CD4-positive, alpha-beta T cell (primary cell): ENCODE measurements at regions not wholly inside any gene's neighbourhood (a gene's known extent, or its start where the extent isn't known, plus 50 kb on each side); places are given as distances from the start of the nearest gene placed in this dataset.

Experiments used
- ATAC-seq: fragments of 200-7000 bp; cut with Tn5 transposase; one replicate; pipeline ENCODE4 v1.10.0; 2022; ENCODE audit warnings: mild to moderate bottlenecking; ENCODE audit not compliant: poor library complexity
- CTCF ChIA-PET: fragments of 350-600 bp; sonication (Branson Sonifier 250); formaldehyde crosslinking; loops from one replicate; lab custom pipeline; 2021; ENCODE audit warnings: antibody characterized with exemption, inconsistent platforms; lab: Charles Lee
- POLR2A ChIA-PET: fragments of 350-600 bp; sonication (Branson Sonifier 250); formaldehyde crosslinking; loops from one replicate; lab custom pipeline; 2021; ENCODE audit warnings: antibody characterized with exemption, inconsistent platforms; lab: Charles Lee
- DNase-seq, 14 experiments: peaks; one replicate each; pipeline ENCODE4 v3.0.0-alpha.2; 2013 to 2020; ENCODE audit warnings: mixed read lengths in 2 of 14
- H3K27ac ChIP-seq, 2 donors: one replicate each; pipeline versions ENCODE4 v1.5.1 to v1.7.0; 2013; ENCODE audit warnings: low read length in 2 of 2, low read depth in 1 of 2, mild to moderate bottlenecking in 1 of 2
- H3K27me3 ChIP-seq, 2 experiments: 1 replicate in 1 of 2; 2 replicates in 1 of 2; pipeline versions ENCODE4 v1.6.1 to v1.7.0; 2013; ENCODE audit warnings: low read length in 2 of 2, control low read depth in 1 of 2, mild to moderate bottlenecking in 1 of 2, moderate library complexity in 1 of 2; ENCODE audit not compliant: insufficient read depth in 2 of 2, control insufficient read depth in 1 of 2
- H3K36me3 ChIP-seq: one replicate; pipeline ENCODE4 v1.6.1; 2013; ENCODE audit warnings: low read length, control low read depth; ENCODE audit not compliant: insufficient read depth
- H3K4me1 ChIP-seq: one replicate; pipeline ENCODE4 v1.6.1; 2013; ENCODE audit warnings: low read length, control low read depth; ENCODE audit not compliant: insufficient read depth
- H3K4me3 ChIP-seq: one replicate; pipeline ENCODE4 v1.5.1; 2013; ENCODE audit warnings: mild to moderate bottlenecking, low read length, moderate library complexity
- H3K9me3 ChIP-seq, 2 experiments: 1 replicate in 1 of 2; 2 replicates in 1 of 2; pipeline versions ENCODE4 v1.6.1 to v1.7.0; 2013; ENCODE audit warnings: low read length in 2 of 2, mild to moderate bottlenecking in 2 of 2, control low read depth in 1 of 2, moderate library complexity in 1 of 2; ENCODE audit not compliant: control insufficient read depth in 1 of 2, insufficient read depth in 1 of 2
- H3K27ac Mint-ChIP-seq: one replicate; pipeline ENCODE4 v1.8.0; 2020; ENCODE audit warnings: mixed read lengths
- H3K27me3 Mint-ChIP-seq: one replicate; pipeline ENCODE4 v1.8.0; 2021; ENCODE audit warnings: mixed read lengths
- H3K36me3 Mint-ChIP-seq: one replicate; pipeline ENCODE4 v1.8.0; 2021; ENCODE audit warnings: low read depth, mixed read lengths
- H3K4me1 Mint-ChIP-seq: one replicate; pipeline ENCODE4 v1.8.0; 2021; ENCODE audit warnings: low read depth, mixed read lengths
- H3K4me3 Mint-ChIP-seq: one replicate; pipeline ENCODE4 v1.8.0; 2020; ENCODE audit warnings: mild to moderate bottlenecking, mixed read lengths
- H3K9me3 Mint-ChIP-seq: one replicate; pipeline ENCODE4 v1.8.0; 2020; ENCODE audit warnings: mixed read lengths
- CTCF ChIP-seq: fragments of 200-600 bp; IDR thresholded peaks from one replicate; pipeline ENCODE4 v1.8.0; 2022; ENCODE audit warnings: antibody characterized with exemption, mild to moderate bottlenecking
- intact Hi-C, 2 experiments: fragments of 100-400 bp; cut with DNase I in 1 of 2; cut with micrococcal nuclease in 1 of 2; formaldehyde crosslinking; loops; one replicate each; pipeline versions ENCODE4 v1.15.1 to v1.9.0; 2023 to 2025; cut with DNase I, micrococcal nuclease

GRCh38 chr2:156765450-156765849 lies 329.3 kb downstream of the GPD2 start:
- Histone ChIP-seq H3K27ac (no peak overlapping the region), H3K4me3 (no peak overlapping the region), H3K4me1 (no peaks in the 10 kb centered on the region), H3K36me3 (no peaks in the 10 kb centered on the region), H3K27me3 (no peaks in the 10 kb centered on the region), H3K9me3 (peaks cover 0 to 11% of the 10 kb centered on the region in 2 experiments)
- no peak for TF ChIP-seq CTCF
- Mint-ChIP-seq H3K27me3 (peaks cover under 1% of the 10 kb centered on the region), H3K4me3 (no peak overlapping the region), H3K36me3 (no peaks in the 10 kb centered on the region), H3K4me1 (no peaks in the 10 kb centered on the region), H3K27ac (no peak overlapping the region), H3K9me3 (peaks cover 6% of the 10 kb centered on the region)
- ChIA-PET POLR2A (no interaction called here), CTCF (no interaction called here)
- intact Hi-C loops: no loop called here
- DNase-seq: no peak
- no peak for ATAC-seq

GRCh38 chr2:156769802-156770201 lies 333.6 kb downstream of the GPD2 start:
- Histone ChIP-seq H3K9me3 (peaks cover 0 to 11% of the 10 kb centered on the region in 2 experiments), H3K27me3 (no peaks in the 10 kb centered on the region), H3K27ac (no peak overlapping the region), H3K4me3 (no peak overlapping the region), H3K4me1 (no peaks in the 10 kb centered on the region), H3K36me3 (no peaks in the 10 kb centered on the region)
- ATAC-seq (no peak), DNase-seq (no peak)
- Mint-ChIP-seq H3K4me1 (no peaks in the 10 kb centered on the region), H3K36me3 (no peaks in the 10 kb centered on the region), H3K9me3 (peaks cover 8% of the 10 kb centered on the region), H3K27ac (no peak overlapping the region), H3K4me3 (no peak overlapping the region), H3K27me3 (no peaks in the 10 kb centered on the region)
- intact Hi-C loops: no loop called here
- ChIA-PET POLR2A (no interaction called here), CTCF (interaction anchor here (0.8 to 0.9 kb wide), 2 partner anchors 8 to 20 kb away, joined by 3 read pairs; no protein-coding TSS in a partner anchor)
- no peak for TF ChIP-seq CTCF

GRCh38 chr2:156778916-156779315 lies 342.7 kb downstream of the GPD2 start:
- Mint-ChIP-seq H3K36me3 (no peaks in the 10 kb centered on the region), H3K4me1 (no peaks in the 10 kb centered on the region), H3K27ac (no peak overlapping the region), H3K4me3 (no peak overlapping the region), H3K9me3 (no peaks in the 10 kb centered on the region), H3K27me3 (no peaks in the 10 kb centered on the region)
- TF ChIP-seq CTCF: no peak
- no peaks in the 10 kb centered on the region for H3K36me3 ChIP-seq
- H3K27me3 ChIP-seq: no peaks in the 10 kb centered on the region
- DNase-seq (no peak), ATAC-seq (no peak)
- H3K4me3 ChIP-seq: no peak overlapping the region
- H3K27ac ChIP-seq: no peak overlapping the region
- ChIA-PET CTCF (no interaction called here), POLR2A (no interaction called here)
- H3K9me3 ChIP-seq: no peaks in the 10 kb centered on the region
- intact Hi-C loops: no loop called here
- no peaks in the 10 kb centered on the region for H3K4me1 ChIP-seq
